Fibroblast of upper back skin (primary cell): ENCODE measurements at regions not wholly inside any gene's neighbourhood (a gene's known extent, or its start where the extent isn't known, plus 50 kb on each side); places are given as distances from the start of the nearest gene placed in this dataset.
"Not testable (repeated sequence)": the region's sequence is repeated elsewhere in the genome, so short reads cannot be mapped to it uniquely, and the experiment has no call there.

ENCODE experiments used
- DNase-seq: peaks from one replicate; pipeline ENCODE4 v3.0.0-alpha.2; 2013

- no peak for DNase-seq
Measured at GRCh38 chr7:152956006-152956405, 196.5 kb downstream of the ACTR3B start.

- DNase-seq, result no peak
Measured at GRCh38 chr7:152959610-152960009, 200.1 kb downstream of the ACTR3B start.

- not testable (repeated sequence) for DNase-seq
Measured at GRCh38 chr7:152961796-152962195, 202.2 kb downstream of the ACTR3B start.

- no peak for DNase-seq
Measured at GRCh38 chr7:152966189-152966588, 206.6 kb downstream of the ACTR3B start.

- DNase-seq, result no peak
Measured at GRCh38 chr7:152967958-152968357, 208.4 kb downstream of the ACTR3B start.

GRCh38 chr7:152968514-152968913, 209.0 kb downstream of the ACTR3B start:
- DNase-seq, result no peak

- no peak for DNase-seq
Measured at GRCh38 chr7:152969335-152969734, 209.8 kb downstream of the ACTR3B start.

- DNase-seq, result no peak
Measured at GRCh38 chr7:152969839-152970238, 210.3 kb downstream of the ACTR3B start.

- DNase-seq, result no peak
Measured at GRCh38 chr7:152970481-152970880, 210.9 kb downstream of the ACTR3B start.

GRCh38 chr7:152974577-152974976, 215.0 kb downstream of the ACTR3B start:
- DNase-seq, result no peak

- DNase-seq, result no peak
Measured at GRCh38 chr7:152975076-152975475, 215.5 kb downstream of the ACTR3B start.

- DNase-seq, result no peak
Measured at GRCh38 chr7:152979376-152979775, 219.8 kb downstream of the ACTR3B start.

- no peak for DNase-seq
Measured at GRCh38 chr7:152984421-152984820, 224.9 kb downstream of the ACTR3B start.

GRCh38 chr7:152986376-152986775, 226.8 kb downstream of the ACTR3B start:
- DNase-seq, result no peak

GRCh38 chr7:152987656-152988055, 228.1 kb downstream of the ACTR3B start:
- peak; percentile 3 for DNase-seq

GRCh38 chr7:152989889-152990380, 230.4 kb downstream of the ACTR3B start:
- peak; percentile 4 for DNase-seq

GRCh38 chr7:152998420-152998819, 238.9 kb downstream of the ACTR3B start:
- DNase-seq, result no peak

- no peak for DNase-seq
Measured at GRCh38 chr7:153002115-153002514, 242.6 kb downstream of the ACTR3B start.

- no peak for DNase-seq
Measured at GRCh38 chr7:153002572-153002971, 243.0 kb downstream of the ACTR3B start.

- no peak for DNase-seq
Measured at GRCh38 chr7:153004341-153004740, 244.8 kb downstream of the ACTR3B start.

- no peak for DNase-seq
Measured at GRCh38 chr7:153005750-153006435, 246.3 kb downstream of the ACTR3B start.

- DNase-seq, result no peak
Measured at GRCh38 chr7:153006452-153006851, 246.9 kb downstream of the ACTR3B start.

- no peak for DNase-seq
Measured at GRCh38 chr7:153006911-153007310, 247.4 kb downstream of the ACTR3B start.

GRCh38 chr7:153010416-153010815, 250.9 kb downstream of the ACTR3B start:
- DNase-seq, result no peak

- DNase-seq, result no peak
Measured at GRCh38 chr7:153012203-153012602, 252.7 kb downstream of the ACTR3B start.
